GM18505 (cell line): ENCODE measurements at regions not wholly inside any gene's neighbourhood (a gene's known extent, or its start where the extent isn't known, plus 50 kb on each side); places are given as distances from the start of the nearest gene placed in this dataset.
A peak's percentile ranks its signal among the peaks of the same experiment; 100 is the strongest.

Experiments used
- ATAC-seq: cut with Tn5 transposase; IDR thresholded peaks from one replicate; pipeline ENCODE4 v1.9.1; 2021; ENCODE audit not compliant: unreplicated experiment
- POLR2A ChIP-seq: IDR thresholded peaks from 4 replicates; pipeline ENCODE4 v1.6.1; 2011; ENCODE audit warnings: borderline replicate concordance; ENCODE audit not compliant: insufficient read depth, insufficient read length; ENCODE audit errors: extremely low read depth

DNA sequence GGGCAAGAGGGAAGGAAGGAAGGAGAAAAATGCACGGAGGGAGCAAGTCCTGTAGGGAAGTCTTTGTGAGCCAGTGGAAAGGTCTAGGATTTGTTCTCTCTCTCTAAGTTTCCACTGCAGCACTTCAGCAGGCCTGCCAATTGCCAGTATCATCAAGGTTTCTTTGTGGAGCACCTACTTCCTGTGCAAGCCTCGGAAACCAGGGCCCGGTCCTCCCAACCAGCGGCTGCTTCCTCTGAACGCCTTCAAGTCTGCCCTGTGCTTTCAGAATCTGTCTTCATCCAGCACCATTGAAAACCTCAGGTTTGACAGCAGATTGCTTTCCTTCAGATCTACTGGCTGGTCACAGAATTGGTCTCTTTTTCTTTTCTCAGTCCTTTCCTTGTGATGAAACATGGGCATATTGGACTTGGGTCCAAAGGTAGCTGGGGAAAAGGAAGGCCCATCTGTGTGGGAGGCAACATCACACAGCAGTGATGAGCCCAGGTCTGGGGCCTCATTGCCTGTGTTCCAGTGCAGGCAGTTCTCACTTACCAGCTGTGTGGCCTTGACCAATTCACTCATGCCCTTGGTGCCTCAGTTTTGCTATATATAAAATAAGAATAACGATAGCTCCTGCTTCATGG lies 144.5 kb downstream of the SEC16B start:
- TF ChIP-seq POLR2A, result no peak
- ATAC-seq, result no peak

DNA sequence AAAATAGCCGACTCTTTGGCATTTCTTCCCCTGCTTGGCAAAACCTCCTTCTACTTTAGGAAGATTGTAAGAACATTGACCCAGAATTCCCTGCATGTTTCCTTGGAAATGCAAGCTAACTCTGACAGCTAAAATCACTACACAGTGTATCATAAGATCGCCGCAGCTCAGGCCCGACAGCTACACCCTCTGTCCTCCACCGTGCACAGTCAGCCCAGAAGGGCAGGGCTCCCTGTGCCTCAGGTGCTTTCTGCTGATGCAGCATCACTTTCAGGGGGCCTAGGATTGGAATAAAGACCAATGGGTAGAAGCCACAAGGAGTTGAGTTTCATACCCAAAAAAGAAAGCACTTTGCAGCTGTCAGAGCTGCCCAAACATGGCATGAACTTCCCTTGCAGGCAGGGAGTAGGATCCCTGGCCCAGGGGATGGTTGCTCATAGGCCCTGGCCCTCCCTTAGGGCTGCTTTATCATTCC lies 145.3 kb downstream of the SEC16B start:
- TF ChIP-seq POLR2A, result no peak
- ATAC-seq, result no peak

DNA sequence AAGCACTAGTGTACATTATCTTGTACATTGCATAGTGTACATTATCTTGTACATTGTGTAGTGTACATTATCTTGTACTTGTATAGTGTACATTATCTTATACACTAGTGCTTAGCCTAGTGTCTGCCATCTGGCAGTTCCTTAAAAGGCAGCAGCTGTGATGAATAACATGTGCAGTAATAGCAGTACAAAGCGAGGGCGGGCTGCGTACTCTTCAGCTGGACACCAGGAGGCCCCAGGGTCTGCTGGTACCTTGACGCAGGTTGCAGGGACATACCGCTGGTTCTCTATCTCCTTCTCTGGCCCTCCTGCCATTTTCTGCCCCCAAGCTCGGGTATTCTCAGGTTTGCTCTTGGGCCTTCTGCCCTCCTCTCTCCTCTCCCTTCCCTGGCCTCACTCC lies 149.6 kb downstream of the SEC16B start:
- no peak for TF ChIP-seq POLR2A
- ATAC-seq, result no peak

- no peak for TF ChIP-seq POLR2A
- ATAC-seq, result peak; percentile 93
Observed at GRCh38 chr1:177817937-177818875, 151.7 kb downstream of the SEC16B start.

GRCh38 chr1:177812650-177813049 lies 157.2 kb downstream of the SEC16B start:
- no peak for ATAC-seq
- TF ChIP-seq POLR2A, result no peak

GRCh38 chr1:177812144-177812543 lies 157.7 kb downstream of the SEC16B start:
- ATAC-seq, result no peak
- no peak for TF ChIP-seq POLR2A

- no peak for TF ChIP-seq POLR2A
- ATAC-seq, result no peak
Observed at GRCh38 chr1:177811429-177811828, 158.4 kb downstream of the SEC16B start.

- peak; percentile 65 for ATAC-seq
- no peak for TF ChIP-seq POLR2A
Observed at GRCh38 chr1:177809819-177810218, 160.0 kb downstream of the SEC16B start.

DNA sequence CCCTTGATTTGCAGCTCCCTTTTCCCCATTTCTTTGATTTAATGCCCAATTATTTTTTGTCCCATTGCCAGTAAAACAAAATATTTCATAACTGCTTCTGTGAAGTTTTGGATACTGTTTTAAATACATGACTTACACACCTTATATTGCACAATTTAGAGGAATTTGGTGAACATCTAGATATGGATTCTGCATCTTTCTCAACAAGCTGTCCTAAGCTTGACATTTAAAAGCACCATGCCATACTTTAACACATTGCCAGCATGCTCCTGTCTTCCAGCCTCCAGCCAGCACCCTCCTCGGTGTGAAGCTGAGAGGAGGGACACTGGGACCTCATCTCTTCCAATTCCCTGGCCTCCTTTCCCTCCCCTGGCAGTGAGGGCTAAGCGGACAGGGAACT lies 167.6 kb downstream of the SEC16B start:
- TF ChIP-seq POLR2A, result no peak
- ATAC-seq, result no peak

DNA sequence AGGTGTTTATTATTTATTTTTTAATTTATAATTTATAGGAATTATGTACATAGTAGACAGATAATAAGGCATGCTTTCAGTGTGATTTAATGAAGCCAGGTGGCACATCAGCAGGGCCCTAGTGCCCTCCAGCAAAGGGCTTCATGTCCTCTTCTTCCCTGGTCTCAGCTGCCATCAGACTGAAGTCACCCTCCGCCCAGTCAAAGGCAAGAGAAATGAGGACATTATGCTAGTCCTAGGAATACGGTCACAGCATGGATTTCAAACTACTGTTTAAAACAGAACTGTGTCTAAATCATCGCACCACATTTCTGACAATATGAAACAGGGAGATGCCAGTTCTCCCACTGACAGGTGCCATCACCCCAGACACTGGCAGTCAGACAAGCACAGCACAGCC lies 168.1 kb downstream of the SEC16B start:
- ATAC-seq, result no peak
- TF ChIP-seq POLR2A, result no peak

DNA sequence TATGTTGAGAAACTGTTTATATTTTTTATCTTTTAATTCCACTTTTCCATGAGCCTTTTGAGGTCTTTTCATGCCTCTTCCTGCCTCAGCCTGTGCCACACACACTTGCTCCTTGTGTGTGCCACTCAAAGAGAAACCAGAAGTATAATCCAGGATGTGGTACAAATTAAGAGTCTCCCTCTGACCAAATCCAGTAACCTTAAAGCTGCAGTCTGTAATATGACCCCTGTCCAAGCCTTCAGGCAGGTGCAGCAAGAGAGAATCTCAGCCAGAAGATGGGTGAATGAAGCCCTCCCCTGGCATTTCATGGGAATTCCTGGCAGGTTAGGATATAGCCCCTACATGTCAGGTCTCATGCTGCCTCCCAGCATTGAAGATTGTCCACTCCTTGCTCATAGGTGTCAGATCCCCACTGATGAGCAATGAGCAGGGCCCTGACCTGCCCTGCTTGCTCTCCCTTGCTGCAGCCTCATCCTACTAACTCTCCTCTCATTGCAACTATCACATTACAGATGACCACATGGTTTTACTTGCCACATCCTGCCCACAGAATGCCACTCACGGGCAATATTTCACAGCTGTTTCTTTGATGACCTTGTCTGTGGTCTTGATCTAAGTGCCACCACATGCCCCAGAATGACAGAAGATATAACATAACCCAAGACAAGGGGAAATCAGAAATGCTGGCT lies 169.3 kb downstream of the SEC16B start:
- ATAC-seq, result no peak
- TF ChIP-seq POLR2A, result no peak

DNA sequence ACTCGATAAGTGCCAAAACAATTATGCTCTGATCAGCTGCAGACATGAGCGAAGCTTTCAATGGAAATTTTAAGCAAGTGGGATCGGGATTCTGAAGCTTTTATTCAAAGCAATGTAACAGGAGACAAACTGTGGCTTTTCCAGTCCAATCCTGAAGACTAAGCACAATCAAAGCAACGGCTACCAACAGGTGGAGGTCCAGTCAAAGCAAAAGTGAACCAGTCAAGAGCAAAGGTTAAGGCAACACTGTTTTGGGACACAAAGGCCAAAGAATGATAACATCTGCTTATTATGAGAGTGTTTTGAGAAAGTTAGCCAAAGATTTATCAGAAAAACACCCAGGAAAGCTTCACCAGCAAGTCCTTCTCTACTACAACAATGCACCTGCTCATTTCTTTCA lies 170.1 kb downstream of the SEC16B start:
- no peak for TF ChIP-seq POLR2A
- ATAC-seq, result no peak

- no peak for ATAC-seq
- TF ChIP-seq POLR2A, result no peak
Observed at GRCh38 chr1:177798614-177799013, 171.2 kb downstream of the SEC16B start.

- ATAC-seq, result no peak
- TF ChIP-seq POLR2A, result no peak
Observed at GRCh38 chr1:177796561-177796960, 173.3 kb downstream of the SEC16B start.

GRCh38 chr1:177794376-177794991 lies 175.4 kb downstream of the SEC16B start:
- no peak for TF ChIP-seq POLR2A
- no peak for ATAC-seq
